ENCODE measurements at regions not wholly inside any gene's neighbourhood (a gene's known extent, or its start where the extent isn't known, plus 50 kb on each side); places are given as distances from the start of the nearest gene placed in this dataset.

- DNase-seq (ENCODE audit: low read depth, low spot score), result no peak
These were observed 1218.4 kb upstream of the TMPRSS15 start for GRCh38 chr21:19621837-19622496.

DNA sequence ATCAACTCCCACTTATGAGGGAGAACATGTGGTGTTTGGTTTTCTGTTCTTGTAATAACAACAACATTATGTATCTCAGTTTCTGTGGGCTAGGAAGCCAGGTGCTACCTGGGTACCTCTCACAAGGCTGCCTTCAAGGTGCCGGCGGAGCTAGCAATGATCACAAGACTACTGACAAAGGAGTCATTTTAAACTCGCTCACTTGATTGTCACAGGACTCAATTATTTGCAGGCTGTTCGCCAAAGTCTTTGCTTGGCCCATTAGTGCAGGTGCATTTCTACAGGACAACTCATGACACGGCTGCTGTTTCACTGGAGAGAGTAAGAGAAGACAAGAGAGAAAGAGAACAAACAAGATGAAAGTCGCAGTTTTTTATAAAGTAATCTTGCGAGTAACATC lies 1237.4 kb upstream of the TMPRSS15 start:
- no peak for DNase-seq (ENCODE audit: low read depth, low spot score)

DNA sequence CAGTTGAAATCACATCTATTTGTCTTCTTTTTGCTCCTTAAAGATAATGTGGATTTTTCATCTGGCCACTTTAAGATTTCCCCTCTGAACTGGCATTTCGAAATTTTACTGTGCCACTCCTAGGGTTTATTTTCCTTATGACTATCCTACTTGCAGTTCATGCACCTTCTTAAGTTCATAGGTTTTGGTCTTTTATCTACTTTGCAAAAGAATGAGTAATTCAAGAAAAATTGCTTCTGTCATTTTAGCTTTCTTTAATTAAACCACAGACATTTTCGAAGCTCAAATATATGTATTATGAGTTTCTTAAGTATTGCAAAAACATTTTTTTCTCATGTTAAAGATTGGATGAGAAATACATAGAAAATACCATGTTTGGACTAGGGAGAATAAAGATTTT lies 1244.8 kb upstream of the TMPRSS15 start:
- no peak for DNase-seq (ENCODE audit: low read depth, low spot score)

- no peak for DNase-seq (ENCODE audit: low read depth, low spot score)
These were observed 1279.9 kb upstream of the TMPRSS15 start for GRCh38 chr21:19683492-19683891.

DNA sequence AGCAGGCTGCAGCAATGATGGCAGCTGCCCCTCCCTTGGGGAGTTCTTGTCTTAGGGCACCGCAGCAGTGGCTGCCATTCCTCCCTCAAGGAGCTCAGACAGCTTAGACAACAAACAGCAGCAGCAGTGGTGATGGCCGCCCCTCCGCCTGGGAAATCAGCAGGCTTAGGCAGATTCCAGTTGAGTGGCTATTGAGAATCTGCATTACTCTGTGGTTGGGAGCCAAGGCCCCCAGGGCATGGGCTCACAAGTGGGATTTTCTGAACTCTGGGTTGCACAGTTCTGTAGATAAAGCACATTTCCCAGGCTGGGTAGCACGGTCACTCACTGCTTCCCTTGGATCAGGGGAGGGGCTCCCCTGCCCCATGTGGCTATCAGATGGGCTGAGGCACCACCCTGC lies 1280.7 kb upstream of the TMPRSS15 start:
- no peak for DNase-seq (ENCODE audit: low read depth, low spot score)

DNA sequence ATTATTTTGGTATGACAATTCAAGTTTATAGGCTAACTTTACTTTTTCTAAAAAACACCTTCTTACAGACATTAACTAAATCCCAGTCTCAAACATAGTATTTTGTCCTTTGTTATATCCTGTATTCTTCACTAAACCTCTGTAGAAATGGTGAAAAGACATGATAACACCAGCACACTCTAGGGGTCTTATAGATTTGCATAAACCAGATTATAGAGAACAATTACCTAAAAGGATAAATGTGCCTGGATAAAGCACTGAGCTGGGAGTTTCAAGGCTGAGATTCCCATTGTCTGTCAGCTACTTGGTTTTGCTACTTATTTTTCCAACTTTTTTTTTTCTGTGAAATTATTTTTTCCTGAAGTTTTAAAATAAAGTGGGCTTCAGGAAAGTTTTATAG lies 1288.6 kb upstream of the TMPRSS15 start:
- no peak for DNase-seq (ENCODE audit: low read depth, low spot score)

DNA sequence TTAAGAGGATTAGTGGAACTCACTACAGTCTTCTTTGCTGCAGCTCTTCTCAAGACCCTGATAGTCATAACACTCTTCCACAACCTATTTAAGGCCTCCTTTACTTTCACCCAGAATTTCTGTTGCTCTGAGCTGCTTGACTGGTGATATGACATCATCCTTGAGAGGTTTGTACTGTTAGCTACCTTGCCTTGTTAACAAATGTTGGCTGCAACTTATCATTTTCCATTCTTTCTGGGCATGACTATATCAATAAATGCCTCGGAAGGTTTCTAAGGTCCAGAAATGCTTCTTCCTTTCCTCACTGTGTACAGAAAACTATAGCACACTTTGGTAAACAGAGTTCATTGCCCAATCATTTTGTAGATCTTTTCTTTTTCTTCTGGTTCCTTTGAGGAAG lies 1292.2 kb upstream of the TMPRSS15 start:
- no peak for DNase-seq (ENCODE audit: low read depth, low spot score)

DNA sequence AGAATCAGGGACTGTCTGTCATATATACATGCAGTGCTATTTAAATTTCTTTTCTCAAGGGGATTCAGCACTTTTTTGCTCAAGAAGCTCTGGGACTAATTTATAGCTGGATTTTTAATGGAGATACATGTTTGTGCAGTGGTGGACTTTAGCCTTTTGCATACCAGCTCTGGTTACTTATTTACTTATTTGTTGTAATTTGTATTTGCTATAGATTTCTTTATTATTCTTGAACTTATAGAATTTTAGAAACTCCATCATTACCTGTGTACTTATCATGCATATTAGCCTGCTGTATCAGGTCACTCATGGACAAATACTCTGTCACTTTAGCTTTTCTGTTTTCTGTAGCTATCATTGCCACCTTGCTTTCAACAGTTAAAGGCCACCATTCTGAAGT lies 1296.9 kb upstream of the TMPRSS15 start:
- DNase-seq (ENCODE audit: low read depth, low spot score), result no peak

GRCh38 chr21:19702726-19703125 lies 1295.5 kb upstream of the NCAM2 start:
- DNase-seq (ENCODE audit: low read depth, low spot score), result no peak

GRCh38 chr21:19704832-19705231 lies 1293.4 kb upstream of the NCAM2 start:
- DNase-seq (ENCODE audit: low read depth, low spot score), result no peak

- DNase-seq (ENCODE audit: low read depth, low spot score), result no peak
These were observed 1285.8 kb upstream of the NCAM2 start for GRCh38 chr21:19712441-19712840.

DNA sequence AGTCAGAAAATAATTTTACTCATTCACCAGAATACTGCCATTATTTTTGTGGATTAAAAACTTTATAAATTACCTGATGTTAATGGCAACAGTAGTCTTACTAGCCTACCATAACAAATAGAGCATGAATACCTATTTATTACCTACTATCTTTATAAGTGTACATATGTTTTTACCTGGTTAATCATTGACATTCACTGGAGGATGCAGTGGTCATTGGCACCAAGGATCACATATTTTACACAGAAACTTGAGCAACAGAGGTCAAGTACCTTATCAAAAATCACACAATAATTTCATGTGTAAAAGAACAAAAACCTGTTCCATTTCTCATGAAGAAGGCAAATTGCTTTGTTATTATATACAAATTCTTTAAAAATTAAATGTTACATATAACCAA lies 1284.9 kb upstream of the NCAM2 start:
- no peak for DNase-seq (ENCODE audit: low read depth, low spot score)

GRCh38 chr21:19724081-19724480 lies 1274.1 kb upstream of the NCAM2 start:
- no peak for DNase-seq (ENCODE audit: low read depth, low spot score)

DNA sequence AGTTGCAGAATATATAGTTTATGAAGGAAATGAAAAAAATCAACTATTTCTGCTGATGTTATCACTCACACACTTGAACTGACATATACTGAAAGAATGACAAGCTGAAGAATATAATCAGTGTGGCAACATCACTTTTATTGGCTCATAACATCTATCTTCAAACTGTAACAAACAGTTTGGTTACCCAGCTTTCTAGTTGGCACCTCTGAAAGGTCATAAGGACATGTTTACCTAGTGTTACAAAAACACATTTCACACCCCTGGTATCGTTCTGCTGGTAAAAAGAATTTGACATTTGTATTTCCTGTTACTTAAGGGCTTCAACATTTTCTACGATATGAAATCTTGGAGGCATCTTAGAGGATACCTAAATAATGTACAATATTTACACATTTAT lies 1267.0 kb upstream of the NCAM2 start:
- no peak for DNase-seq (ENCODE audit: low read depth, low spot score)

- no peak for DNase-seq (ENCODE audit: low read depth, low spot score)
These were observed 1238.4 kb upstream of the NCAM2 start for GRCh38 chr21:19759836-19760235.

- no peak for DNase-seq (ENCODE audit: low read depth, low spot score)
These were observed 1230.7 kb upstream of the NCAM2 start for GRCh38 chr21:19767546-19767945.

- DNase-seq (ENCODE audit: low read depth, low spot score), result no peak
These were observed 1226.3 kb upstream of the NCAM2 start for GRCh38 chr21:19771881-19772280.

DNA sequence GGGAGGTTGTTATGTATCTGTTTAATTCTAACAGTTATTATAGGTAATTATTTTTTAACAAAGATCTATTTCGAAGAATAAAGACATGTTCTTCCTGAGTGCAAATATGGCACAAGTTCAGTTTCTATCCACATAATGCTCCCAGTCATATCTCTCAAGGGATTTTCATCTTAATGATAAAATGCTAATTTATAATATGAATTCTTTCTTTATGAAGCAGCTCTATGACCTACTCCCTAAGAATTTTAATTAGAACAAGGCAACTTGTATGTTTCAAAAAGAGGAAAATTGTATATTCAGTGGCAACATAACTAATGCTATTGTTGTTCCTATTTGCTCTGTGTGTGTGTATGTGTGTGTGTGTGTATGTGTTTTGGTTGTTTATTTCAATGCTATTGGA lies 1222.1 kb upstream of the NCAM2 start:
- no peak for DNase-seq (ENCODE audit: low read depth, low spot score)

- DNase-seq (ENCODE audit: low read depth, low spot score), result no peak
These were observed 1216.1 kb upstream of the NCAM2 start for GRCh38 chr21:19781881-19782652.

DNA sequence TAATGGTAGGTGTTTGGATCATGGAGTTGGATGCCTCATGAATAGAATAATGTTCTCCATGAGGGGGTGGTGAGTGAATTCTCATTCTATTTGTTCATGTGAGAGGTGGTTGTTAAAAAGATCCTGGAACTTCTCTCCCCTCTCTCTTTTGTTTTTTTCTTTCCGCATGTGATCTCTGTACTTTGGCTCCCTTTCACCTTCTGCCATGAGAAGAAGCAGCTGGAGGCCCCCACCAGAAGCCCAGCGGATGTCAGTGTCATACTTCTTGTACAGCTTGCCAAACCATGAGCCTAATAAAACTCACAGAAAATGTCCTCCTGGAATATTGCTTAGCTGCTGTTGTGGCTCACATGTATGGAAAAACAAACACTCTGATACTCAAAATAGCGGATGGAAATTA lies 1212.3 kb upstream of the NCAM2 start:
- DNase-seq (ENCODE audit: low read depth, low spot score), result no peak

DNA sequence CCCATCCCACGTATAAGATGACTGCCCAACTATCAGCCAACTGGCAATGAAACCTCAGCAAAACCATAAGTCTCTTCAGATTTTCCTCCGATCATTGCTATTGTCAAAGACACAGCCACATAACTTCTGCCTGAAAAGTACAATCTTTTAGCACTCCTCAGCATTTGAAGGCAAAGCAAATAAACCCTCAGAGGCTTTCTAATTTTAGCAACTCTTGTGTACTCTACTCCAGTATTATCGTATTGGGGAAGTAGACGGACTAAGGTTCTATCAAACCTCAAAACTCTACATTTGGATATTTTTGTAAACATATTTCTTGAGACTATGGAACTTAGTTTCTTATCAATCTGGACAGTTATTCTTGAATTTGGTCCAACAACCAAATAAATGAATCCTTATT lies 1206.2 kb upstream of the NCAM2 start:
- DNase-seq (ENCODE audit: low read depth, low spot score), result no peak

GRCh38 chr21:19807201-19807600 lies 1191.0 kb upstream of the NCAM2 start:
- DNase-seq (ENCODE audit: low read depth, low spot score), result no peak

- no peak for DNase-seq (ENCODE audit: low read depth, low spot score)
These were observed 1187.4 kb upstream of the NCAM2 start for GRCh38 chr21:19810779-19811178.

DNA sequence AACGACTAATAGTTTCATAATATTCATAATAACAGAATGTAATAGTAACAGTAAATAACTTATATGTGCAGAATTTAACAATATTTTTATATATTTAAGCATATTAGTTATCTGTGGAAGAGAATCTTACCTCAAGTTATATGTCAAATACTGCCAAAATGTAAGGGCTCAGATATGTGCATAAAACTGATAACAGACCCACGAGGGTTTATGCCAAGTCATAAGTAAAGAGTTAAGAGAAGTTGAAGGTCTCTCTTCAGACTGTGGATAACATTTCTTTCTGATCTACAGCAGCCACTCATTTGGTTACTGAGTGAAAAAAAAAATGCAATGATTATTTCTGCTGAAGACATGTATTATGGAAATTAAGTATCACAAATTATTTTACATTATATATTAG lies 1167.8 kb upstream of the NCAM2 start:
- no peak for DNase-seq (ENCODE audit: low read depth, low spot score)
